H1 (cell line): ENCODE measurements at regions not wholly inside any gene's neighbourhood (a gene's known extent, or its start where the extent isn't known, plus 50 kb on each side); places are given as distances from the start of the nearest gene placed in this dataset.
A peak's percentile ranks its signal among the peaks of the same experiment; 100 is the strongest.

Experiments
- CTCF ChIA-PET: fragments of 300-600 bp; sonication (Branson Sonifier 250); formaldehyde crosslinking; loops from one replicate; lab custom pipeline; 2021; ENCODE audit not compliant: partially characterized antibody; lab: Charles Lee
- POLR2A ChIA-PET: fragments of 300-600 bp; sonication (Branson Sonifier 250); formaldehyde crosslinking; loops from one replicate; lab custom pipeline; 2021; ENCODE audit warnings: inconsistent platforms; ENCODE audit not compliant: partially characterized antibody; lab: Charles Lee
- DNase-seq, 2 experiments: peaks; one replicate each; pipeline versions ENCODE4 v3.0.0 to v3.0.0-alpha.2; 2010 to 2022; ENCODE audit warnings: low spot score in 2 of 2, low read depth in 1 of 2, mixed read lengths in 1 of 2
- FAIRE-seq: peaks from 2 replicates; lab custom pipeline; 2011; peaks lifted over from hg19 to GRCh38; lab: Jason Lieb, UNC
- H2AFZ ChIP-seq: 2 replicates; pipeline ENCODE4 v1.8.1; 2012; ENCODE audit warnings: low read length, inconsistent platforms
- H2AK5ac ChIP-seq: 2 replicates; pipeline ENCODE4 v1.6.1; 2013; ENCODE audit warnings: low read depth, low read length
- H2BK120ac ChIP-seq: replicated peaks from 2 replicates; pipeline ENCODE3; 2013; ENCODE audit warnings: low read depth, low read length, inconsistent platforms
- H2BK12ac ChIP-seq: 2 replicates; pipeline ENCODE4 v1.6.1; 2013; ENCODE audit warnings: low read depth, low read length
- H2BK15ac ChIP-seq: 2 replicates; pipeline ENCODE4 v1.6.1; 2013; ENCODE audit warnings: low read length
- H2BK20ac ChIP-seq: 2 replicates; pipeline ENCODE4 v1.6.1; 2013; ENCODE audit warnings: low read length
- H2BK5ac ChIP-seq: 2 replicates; pipeline ENCODE4 v1.6.1; 2013; ENCODE audit warnings: low read depth, low read length
- H3K14ac ChIP-seq: 2 replicates; pipeline ENCODE4 v1.6.1; 2013; ENCODE audit warnings: inconsistent platforms; ENCODE audit not compliant: insufficient read length
- H3K18ac ChIP-seq: 2 replicates; pipeline ENCODE4 v1.6.1; 2013; ENCODE audit warnings: low read length; ENCODE audit errors: extremely low read depth
- H3K23ac ChIP-seq: 2 replicates; pipeline ENCODE4 v1.6.1; 2013; ENCODE audit warnings: inconsistent platforms; ENCODE audit not compliant: insufficient read length
- H3K23me2 ChIP-seq: 2 replicates; pipeline ENCODE4 v1.6.1; 2013; ENCODE audit warnings: low read depth, low read length
- H3K27ac ChIP-seq: 2 replicates; pipeline ENCODE4 v1.6.1; 2011; ENCODE audit warnings: low read depth, low read length, inconsistent platforms
- H3K27me3 ChIP-seq, 4 experiments: replicated peaks in 1 of 4; 1 replicate in 1 of 4; 2 replicates in 3 of 4; pipeline versions ENCODE4 v1.6.1 to v1.8.1; 2011 to 2013; ENCODE audit warnings: low read length in 3 of 4, mild to moderate bottlenecking in 3 of 4, inconsistent platforms in 2 of 4, mixed read lengths in 2 of 4, moderate library complexity in 1 of 4; ENCODE audit not compliant: control insufficient read depth in 3 of 4, insufficient read depth in 3 of 4; ENCODE audit errors: extremely low read depth in 1 of 4
- H3K36me3 ChIP-seq, 4 experiments: 2 replicates each; pipeline versions ENCODE4 v1.6.1 to v1.8.1; 2011 to 2013; ENCODE audit warnings: mild to moderate bottlenecking in 4 of 4, low read length in 3 of 4, moderate library complexity in 2 of 4, control low read depth in 1 of 4, inconsistent platforms in 1 of 4; ENCODE audit not compliant: insufficient read depth in 4 of 4, control insufficient read depth in 2 of 4
- H3K4ac ChIP-seq: replicated peaks from 2 replicates; pipeline ENCODE3; 2013; ENCODE audit warnings: low read length, low read depth, mixed read lengths, inconsistent platforms; ENCODE audit not compliant: insufficient read length
- H3K4me1 ChIP-seq, 4 experiments: replicated peaks in 1 of 4; 1 replicate in 1 of 4; 2 replicates in 3 of 4; pipeline versions ENCODE4 v1.6.1 to v1.8.1; 2011 to 2013; ENCODE audit warnings: low read length in 3 of 4, inconsistent platforms in 2 of 4, mixed read lengths in 1 of 4; ENCODE audit not compliant: insufficient read depth in 4 of 4, control insufficient read depth in 3 of 4
- H3K4me2 ChIP-seq, 2 experiments: 2 replicates each; pipeline versions ENCODE4 v1.6.1 to v1.8.1; 2011 to 2013; ENCODE audit warnings: low read depth in 2 of 2, low read length in 2 of 2, control low read depth in 1 of 2, inconsistent platforms in 1 of 2, mild to moderate bottlenecking in 1 of 2; ENCODE audit not compliant: insufficient read depth in 1 of 2
- H3K4me3 ChIP-seq, 4 experiments: fragments of 200-600, 300-600 bp in 1 of 4; sonication (generic), shearing (Covaris generic), sonication (Bioruptor Twin) in 1 of 4; 2 replicates each; pipeline versions ENCODE4 v1.5.1 to v1.8.1; 2011 to 2016; ENCODE audit warnings: low read length in 4 of 4, low read depth in 3 of 4, control low read depth in 2 of 4, inconsistent platforms in 2 of 4, mild to moderate bottlenecking in 2 of 4, mixed read lengths in 1 of 4, moderate library complexity in 1 of 4; ENCODE audit not compliant: insufficient read depth in 2 of 4; ENCODE audit errors: extremely low read depth in 1 of 4
- H3K56ac ChIP-seq: replicated peaks from 2 replicates; pipeline ENCODE3; 2013; ENCODE audit warnings: low read depth, mild to moderate bottlenecking, mixed read lengths, low read length, inconsistent platforms; ENCODE audit not compliant: insufficient read length
- H3K79me1 ChIP-seq: 2 replicates; pipeline ENCODE4 v1.6.1; 2013; ENCODE audit warnings: low read depth, low read length, control low read depth
- H3K79me2 ChIP-seq, 2 experiments: 2 replicates each; pipeline versions ENCODE4 v1.6.1 to v1.8.1; 2012 to 2013; ENCODE audit warnings: low read length in 2 of 2, mild to moderate bottlenecking in 2 of 2, inconsistent platforms in 1 of 2; ENCODE audit not compliant: insufficient read depth in 2 of 2, control insufficient read depth in 1 of 2
- H3K9ac ChIP-seq, 4 experiments: replicated peaks in 1 of 4; 1 replicate in 1 of 4; 2 replicates in 3 of 4; pipeline versions ENCODE4 v1.6.1 to v1.8.1; 2011 to 2013; ENCODE audit warnings: low read depth in 3 of 4, low read length in 3 of 4, control low read depth in 2 of 4, mild to moderate bottlenecking in 2 of 4, moderate library complexity in 2 of 4, inconsistent platforms in 1 of 4; ENCODE audit errors: extremely low read depth in 1 of 4
- H3K9me3 ChIP-seq, 2 experiments: 2 replicates each; pipeline versions ENCODE4 v1.6.1 to v1.8.1; 2012 to 2013; ENCODE audit warnings: mild to moderate bottlenecking in 2 of 2, moderate library complexity in 2 of 2, control low read depth in 1 of 2, inconsistent platforms in 1 of 2, low read depth in 1 of 2, low read length in 1 of 2, mixed read lengths in 1 of 2; ENCODE audit not compliant: insufficient read depth in 2 of 2
- H4K20me1 ChIP-seq, 2 experiments: replicated peaks in 1 of 2; 2 replicates each; pipeline versions ENCODE3 to v1.8.1; 2011 to 2013; ENCODE audit warnings: inconsistent platforms in 2 of 2, low read length in 2 of 2, mild to moderate bottlenecking in 1 of 2; ENCODE audit not compliant: insufficient read depth in 2 of 2, control insufficient read depth in 1 of 2
- H4K5ac ChIP-seq: 2 replicates; pipeline ENCODE4 v1.6.1; 2013; ENCODE audit warnings: low read length, low read depth, mixed read lengths, inconsistent platforms; ENCODE audit not compliant: insufficient read length
- H4K8ac ChIP-seq: 2 replicates; pipeline ENCODE4 v1.8.0; 2013; ENCODE audit warnings: mild to moderate bottlenecking, moderate library complexity, low read length, inconsistent platforms; ENCODE audit not compliant: insufficient read depth; ENCODE audit errors: extremely low read depth
- H4K91ac ChIP-seq: replicated peaks from 2 replicates; pipeline ENCODE3; 2013; ENCODE audit warnings: low read length, mixed read lengths, inconsistent platforms; ENCODE audit not compliant: insufficient read length
- CEBPB ChIP-seq: IDR thresholded peaks from 2 replicates; pipeline ENCODE4 v1.6.1; 2012; ENCODE audit warnings: low read depth, low read length
- KDM5A ChIP-seq: fragments of 200-600 bp; IDR thresholded peaks from 2 replicates; pipeline ENCODE4 v1.7.1; 2012; ENCODE audit warnings: mild to moderate bottlenecking, low read length, inconsistent platforms, mixed read lengths
- WGBS, 2 experiments: shearing (Covaris generic) in 1 of 2; methylation state at CpG; one replicate each; pipeline versions ENCODE4 v1.1.6 to v1.1.7; 2013 to 2015; ENCODE audit warnings: low lambda C conversion rate in 2 of 2, mixed read lengths in 2 of 2, inconsistent platforms in 1 of 2, low coverage in 1 of 2, missing lambda C conversion rate in 1 of 2; ENCODE audit not compliant: insufficient replicate concordance in 2 of 2, insufficient coverage in 1 of 2, insufficient read length in 1 of 2; ENCODE audit errors: extremely low coverage in 1 of 2, missing lambda C conversion rate in 1 of 2; 5-methylcytosine and 5-hydroxymethylcytosine counted together

DNA sequence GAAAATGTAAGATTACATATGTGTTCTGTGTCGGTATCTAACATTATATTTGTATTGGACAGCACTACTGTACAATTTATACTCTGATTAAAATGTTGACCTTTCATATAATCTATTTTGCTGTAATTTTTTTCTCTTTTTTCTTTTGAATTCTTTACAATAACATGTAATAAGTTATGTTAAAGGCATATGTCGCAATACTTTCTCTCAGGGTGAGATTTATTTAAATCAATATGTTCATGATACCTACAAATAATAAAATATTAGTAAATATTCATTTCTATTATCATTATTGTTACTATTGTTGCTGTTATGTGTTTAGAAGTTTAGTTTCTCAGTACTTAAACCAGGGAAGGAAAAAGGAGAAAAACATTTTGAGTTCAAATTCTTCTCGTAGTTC, 807.4 kb downstream of the STIM2 start:
- no peak overlapping the region for H4K91ac ChIP-seq
- no peaks in the 10 kb centered on the region for H3K79me1 ChIP-seq
- H3K18ac ChIP-seq, result no peak overlapping the region
- H4K20me1 ChIP-seq, result no peaks in the 10 kb centered on the region
- H2AFZ ChIP-seq, result no peak overlapping the region
- H2BK20ac ChIP-seq, result no peak overlapping the region
- H3K14ac ChIP-seq, result no peak overlapping the region
- TF ChIP-seq KDM5A (no peak), CEBPB (peak; percentile 61; the same call in 1 of the 2 replicates)
- H3K4me3 ChIP-seq, result no peak overlapping the region
- ChIA-PET POLR2A (no interaction called here), CTCF (no interaction called here)
- H2BK5ac ChIP-seq, result no peak overlapping the region
- H3K9ac ChIP-seq, result no peak overlapping the region
- H3K27me3 ChIP-seq, result no peaks in the 10 kb centered on the region
- H3K4me2 ChIP-seq, result no peak overlapping the region
- no peak overlapping the region for H3K4ac ChIP-seq
- no peaks in the 10 kb centered on the region for H3K36me3 ChIP-seq
- H3K27ac ChIP-seq, result no peak overlapping the region
- FAIRE-seq, result no peak
- WGBS, 2 experiments, result 92% methylated on average over 3 of the region's 3 CpGs; no CpG with 5 or more reads in 1 of the 2 experiments
- no peaks in the 10 kb centered on the region for H3K79me2 ChIP-seq
- no peaks in the 10 kb centered on the region for H3K9me3 ChIP-seq
- no peak for DNase-seq
- H3K23me2 ChIP-seq, result no peaks in the 10 kb centered on the region
- H4K8ac ChIP-seq, result no peak overlapping the region
- no peak overlapping the region for H2AK5ac ChIP-seq
- H2BK120ac ChIP-seq, result no peak overlapping the region
- H3K4me1 ChIP-seq, result no peaks in the 10 kb centered on the region
- no peak overlapping the region for H4K5ac ChIP-seq
- no peak overlapping the region for H3K56ac ChIP-seq
- no peak overlapping the region for H3K23ac ChIP-seq
- H2BK12ac ChIP-seq, result no peak overlapping the region
- no peak overlapping the region for H2BK15ac ChIP-seq
